Activated naive CD4-positive, alpha-beta T cell (primary cell): ENCODE measurements at regions not wholly inside any gene's neighbourhood (a gene's known extent, or its start where the extent isn't known, plus 50 kb on each side); places are given as distances from the start of the nearest gene placed in this dataset.

ENCODE experiments used
- DNase-seq, 4 experiments: peaks; one replicate each; lab custom pipeline; 2025; lab: John Stamatoyannopoulos, UW

- no peak for DNase-seq
Measured at GRCh38 chr2:221063568-221063967, 508.5 kb downstream of the EPHA4 start.

- no peak for DNase-seq
Measured at GRCh38 chr2:221064058-221064854, 507.8 kb downstream of the EPHA4 start.

- DNase-seq = no peak
Measured at GRCh38 chr2:221064880-221065279, 507.2 kb downstream of the EPHA4 start.

GRCh38 chr2:221068123-221068522 is 504.0 kb downstream of the EPHA4 start:
- DNase-seq = no peak

- DNase-seq = no peak
Measured at GRCh38 chr2:221070106-221070505, 502.0 kb downstream of the EPHA4 start.

GRCh38 chr2:221073326-221074049 is 498.6 kb downstream of the EPHA4 start:
- no peak for DNase-seq

GRCh38 chr2:221074238-221074637 is 497.9 kb downstream of the EPHA4 start:
- DNase-seq = no peak

- no peak for DNase-seq
Measured at GRCh38 chr2:221075203-221075602, 496.9 kb downstream of the EPHA4 start.

- no peak for DNase-seq
Measured at GRCh38 chr2:221077251-221077650, 494.9 kb downstream of the EPHA4 start.

GRCh38 chr2:221077799-221078198 is 494.3 kb downstream of the EPHA4 start:
- no peak for DNase-seq

GRCh38 chr2:221085341-221085900 is 486.7 kb downstream of the EPHA4 start:
- DNase-seq = no peak

GRCh38 chr2:221085936-221086335 is 486.2 kb downstream of the EPHA4 start:
- no peak for DNase-seq

GRCh38 chr2:221087779-221088178 is 484.3 kb downstream of the EPHA4 start:
- no peak for DNase-seq

- no peak for DNase-seq
Measured at GRCh38 chr2:221088506-221088905, 483.6 kb downstream of the EPHA4 start.

- no peak for DNase-seq
Measured at GRCh38 chr2:221095356-221095755, 476.7 kb downstream of the EPHA4 start.

GRCh38 chr2:221096706-221097567 is 475.2 kb downstream of the EPHA4 start:
- DNase-seq = no peak

GRCh38 chr2:221097568-221097915 is 474.6 kb downstream of the EPHA4 start:
- DNase-seq = no peak

- no peak for DNase-seq
Measured at GRCh38 chr2:221097949-221098348, 474.2 kb downstream of the EPHA4 start.

- DNase-seq = no peak
Measured at GRCh38 chr2:221100467-221101089, 471.5 kb downstream of the EPHA4 start.

- DNase-seq = no peak
Measured at GRCh38 chr2:221102896-221103688, 469.0 kb downstream of the EPHA4 start.

GRCh38 chr2:221103930-221104329 is 468.2 kb downstream of the EPHA4 start:
- DNase-seq = no peak
